H1 (cell line): ENCODE measurements at regions not wholly inside any gene's neighbourhood (a gene's known extent, or its start where the extent isn't known, plus 50 kb on each side); places are given as distances from the start of the nearest gene placed in this dataset.

Source experiments
- CTCF ChIA-PET: fragments of 300-600 bp; sonication (Branson Sonifier 250); formaldehyde crosslinking; loops from one replicate; lab custom pipeline; 2021; ENCODE audit not compliant: partially characterized antibody; lab: Charles Lee
- POLR2A ChIA-PET: fragments of 300-600 bp; sonication (Branson Sonifier 250); formaldehyde crosslinking; loops from one replicate; lab custom pipeline; 2021; ENCODE audit warnings: inconsistent platforms; ENCODE audit not compliant: partially characterized antibody; lab: Charles Lee
- DNase-seq, 2 experiments: peaks; one replicate each; pipeline versions ENCODE4 v3.0.0 to v3.0.0-alpha.2; 2010 to 2022; ENCODE audit warnings: low spot score in 2 of 2, low read depth in 1 of 2, mixed read lengths in 1 of 2
- FAIRE-seq: peaks from 2 replicates; lab custom pipeline; 2011; peaks lifted over from hg19 to GRCh38; lab: Jason Lieb, UNC
- H2AFZ ChIP-seq: 2 replicates; pipeline ENCODE4 v1.8.1; 2012; ENCODE audit warnings: low read length, inconsistent platforms
- H2AK5ac ChIP-seq: 2 replicates; pipeline ENCODE4 v1.6.1; 2013; ENCODE audit warnings: low read depth, low read length
- H2BK120ac ChIP-seq: replicated peaks from 2 replicates; pipeline ENCODE3; 2013; ENCODE audit warnings: low read depth, low read length, inconsistent platforms
- H2BK12ac ChIP-seq: 2 replicates; pipeline ENCODE4 v1.6.1; 2013; ENCODE audit warnings: low read depth, low read length
- H2BK15ac ChIP-seq: 2 replicates; pipeline ENCODE4 v1.6.1; 2013; ENCODE audit warnings: low read length
- H2BK20ac ChIP-seq: 2 replicates; pipeline ENCODE4 v1.6.1; 2013; ENCODE audit warnings: low read length
- H2BK5ac ChIP-seq: 2 replicates; pipeline ENCODE4 v1.6.1; 2013; ENCODE audit warnings: low read depth, low read length
- H3K14ac ChIP-seq: 2 replicates; pipeline ENCODE4 v1.6.1; 2013; ENCODE audit warnings: inconsistent platforms; ENCODE audit not compliant: insufficient read length
- H3K18ac ChIP-seq: 2 replicates; pipeline ENCODE4 v1.6.1; 2013; ENCODE audit warnings: low read length; ENCODE audit errors: extremely low read depth
- H3K23ac ChIP-seq: 2 replicates; pipeline ENCODE4 v1.6.1; 2013; ENCODE audit warnings: inconsistent platforms; ENCODE audit not compliant: insufficient read length
- H3K23me2 ChIP-seq: 2 replicates; pipeline ENCODE4 v1.6.1; 2013; ENCODE audit warnings: low read depth, low read length
- H3K27ac ChIP-seq: 2 replicates; pipeline ENCODE4 v1.6.1; 2011; ENCODE audit warnings: low read depth, low read length, inconsistent platforms
- H3K27me3 ChIP-seq, 4 experiments: replicated peaks in 1 of 4; 1 replicate in 1 of 4; 2 replicates in 3 of 4; pipeline versions ENCODE4 v1.6.1 to v1.8.1; 2011 to 2013; ENCODE audit warnings: low read length in 3 of 4, mild to moderate bottlenecking in 3 of 4, inconsistent platforms in 2 of 4, mixed read lengths in 2 of 4, moderate library complexity in 1 of 4; ENCODE audit not compliant: control insufficient read depth in 3 of 4, insufficient read depth in 3 of 4; ENCODE audit errors: extremely low read depth in 1 of 4
- H3K36me3 ChIP-seq, 4 experiments: 2 replicates each; pipeline versions ENCODE4 v1.6.1 to v1.8.1; 2011 to 2013; ENCODE audit warnings: mild to moderate bottlenecking in 4 of 4, low read length in 3 of 4, moderate library complexity in 2 of 4, control low read depth in 1 of 4, inconsistent platforms in 1 of 4; ENCODE audit not compliant: insufficient read depth in 4 of 4, control insufficient read depth in 2 of 4
- H3K4ac ChIP-seq: replicated peaks from 2 replicates; pipeline ENCODE3; 2013; ENCODE audit warnings: low read length, low read depth, mixed read lengths, inconsistent platforms; ENCODE audit not compliant: insufficient read length
- H3K4me1 ChIP-seq, 4 experiments: replicated peaks in 1 of 4; 1 replicate in 1 of 4; 2 replicates in 3 of 4; pipeline versions ENCODE4 v1.6.1 to v1.8.1; 2011 to 2013; ENCODE audit warnings: low read length in 3 of 4, inconsistent platforms in 2 of 4, mixed read lengths in 1 of 4; ENCODE audit not compliant: insufficient read depth in 4 of 4, control insufficient read depth in 3 of 4
- H3K4me2 ChIP-seq, 2 experiments: 2 replicates each; pipeline versions ENCODE4 v1.6.1 to v1.8.1; 2011 to 2013; ENCODE audit warnings: low read depth in 2 of 2, low read length in 2 of 2, control low read depth in 1 of 2, inconsistent platforms in 1 of 2, mild to moderate bottlenecking in 1 of 2; ENCODE audit not compliant: insufficient read depth in 1 of 2
- H3K4me3 ChIP-seq, 4 experiments: fragments of 200-600, 300-600 bp in 1 of 4; sonication (generic), shearing (Covaris generic), sonication (Bioruptor Twin) in 1 of 4; 2 replicates each; pipeline versions ENCODE4 v1.5.1 to v1.8.1; 2011 to 2016; ENCODE audit warnings: low read length in 4 of 4, low read depth in 3 of 4, control low read depth in 2 of 4, inconsistent platforms in 2 of 4, mild to moderate bottlenecking in 2 of 4, mixed read lengths in 1 of 4, moderate library complexity in 1 of 4; ENCODE audit not compliant: insufficient read depth in 2 of 4; ENCODE audit errors: extremely low read depth in 1 of 4
- H3K56ac ChIP-seq: replicated peaks from 2 replicates; pipeline ENCODE3; 2013; ENCODE audit warnings: low read depth, mild to moderate bottlenecking, mixed read lengths, low read length, inconsistent platforms; ENCODE audit not compliant: insufficient read length
- H3K79me1 ChIP-seq: 2 replicates; pipeline ENCODE4 v1.6.1; 2013; ENCODE audit warnings: low read depth, low read length, control low read depth
- H3K79me2 ChIP-seq, 2 experiments: 2 replicates each; pipeline versions ENCODE4 v1.6.1 to v1.8.1; 2012 to 2013; ENCODE audit warnings: low read length in 2 of 2, mild to moderate bottlenecking in 2 of 2, inconsistent platforms in 1 of 2; ENCODE audit not compliant: insufficient read depth in 2 of 2, control insufficient read depth in 1 of 2
- H3K9ac ChIP-seq, 4 experiments: replicated peaks in 1 of 4; 1 replicate in 1 of 4; 2 replicates in 3 of 4; pipeline versions ENCODE4 v1.6.1 to v1.8.1; 2011 to 2013; ENCODE audit warnings: low read depth in 3 of 4, low read length in 3 of 4, control low read depth in 2 of 4, mild to moderate bottlenecking in 2 of 4, moderate library complexity in 2 of 4, inconsistent platforms in 1 of 4; ENCODE audit errors: extremely low read depth in 1 of 4
- H3K9me3 ChIP-seq, 2 experiments: 2 replicates each; pipeline versions ENCODE4 v1.6.1 to v1.8.1; 2012 to 2013; ENCODE audit warnings: mild to moderate bottlenecking in 2 of 2, moderate library complexity in 2 of 2, control low read depth in 1 of 2, inconsistent platforms in 1 of 2, low read depth in 1 of 2, low read length in 1 of 2, mixed read lengths in 1 of 2; ENCODE audit not compliant: insufficient read depth in 2 of 2
- H4K20me1 ChIP-seq, 2 experiments: replicated peaks in 1 of 2; 2 replicates each; pipeline versions ENCODE3 to v1.8.1; 2011 to 2013; ENCODE audit warnings: inconsistent platforms in 2 of 2, low read length in 2 of 2, mild to moderate bottlenecking in 1 of 2; ENCODE audit not compliant: insufficient read depth in 2 of 2, control insufficient read depth in 1 of 2
- H4K5ac ChIP-seq: 2 replicates; pipeline ENCODE4 v1.6.1; 2013; ENCODE audit warnings: low read length, low read depth, mixed read lengths, inconsistent platforms; ENCODE audit not compliant: insufficient read length
- H4K8ac ChIP-seq: 2 replicates; pipeline ENCODE4 v1.8.0; 2013; ENCODE audit warnings: mild to moderate bottlenecking, moderate library complexity, low read length, inconsistent platforms; ENCODE audit not compliant: insufficient read depth; ENCODE audit errors: extremely low read depth
- H4K91ac ChIP-seq: replicated peaks from 2 replicates; pipeline ENCODE3; 2013; ENCODE audit warnings: low read length, mixed read lengths, inconsistent platforms; ENCODE audit not compliant: insufficient read length
- CBX5 ChIP-seq: fragments of 300-800, 300-1000 bp; sonication (generic); IDR thresholded peaks from 2 replicates; pipeline ENCODE4 v1.7.1; 2016; ENCODE audit warnings: antibody characterized with exemption, low read length, low read depth
- CHD2 ChIP-seq: IDR thresholded peaks from 2 replicates; pipeline ENCODE4 v1.6.1; 2012; ENCODE audit warnings: low read length, improper control_type of control experiment
- JUND ChIP-seq: IDR thresholded peaks from 2 replicates; pipeline ENCODE4 v1.6.1; 2011; ENCODE audit warnings: mild to moderate bottlenecking, improper control_type of control experiment, low read length
- KDM1A ChIP-seq: fragments of 200-600, 300-600 bp; sonication (generic); IDR thresholded peaks from 2 replicates; pipeline ENCODE4 v1.7.1; 2016; ENCODE audit warnings: mild to moderate bottlenecking, low read length, borderline replicate concordance
- NANOG ChIP-seq: IDR thresholded peaks from 2 replicates; pipeline ENCODE4 v1.6.1; 2011; ENCODE audit warnings: low read length, low read depth, mild to moderate bottlenecking, inconsistent platforms; ENCODE audit not compliant: insufficient read depth, poor library complexity, severe bottlenecking
- RBBP5 ChIP-seq: IDR thresholded peaks from 2 replicates; pipeline ENCODE4 v1.7.1; 2012; ENCODE audit warnings: low read depth, mild to moderate bottlenecking, inconsistent platforms, low read length, moderate library complexity, borderline replicate concordance
- SP4 ChIP-seq: IDR thresholded peaks from 2 replicates; pipeline ENCODE4 v1.6.1; 2012; ENCODE audit warnings: low read length, inconsistent platforms
- TAF1 ChIP-seq: IDR thresholded peaks from 2 replicates; pipeline ENCODE4 v1.6.1; 2011; ENCODE audit warnings: mild to moderate bottlenecking, low read depth, low read length
- TCF12 ChIP-seq: IDR thresholded peaks from 2 replicates; pipeline ENCODE4 v1.6.1; 2011; ENCODE audit warnings: low read depth, mild to moderate bottlenecking, low read length
- WGBS, 2 experiments: shearing (Covaris generic) in 1 of 2; methylation state at CpG; one replicate each; pipeline versions ENCODE4 v1.1.6 to v1.1.7; 2013 to 2015; ENCODE audit warnings: low lambda C conversion rate in 2 of 2, mixed read lengths in 2 of 2, inconsistent platforms in 1 of 2, low coverage in 1 of 2, missing lambda C conversion rate in 1 of 2; ENCODE audit not compliant: insufficient replicate concordance in 2 of 2, insufficient coverage in 1 of 2, insufficient read length in 1 of 2; ENCODE audit errors: extremely low coverage in 1 of 2, missing lambda C conversion rate in 1 of 2; 5-methylcytosine and 5-hydroxymethylcytosine counted together

- no peak overlapping the region for H2BK120ac ChIP-seq
- WGBS, 2 experiments, result 98% methylated on average over 5 of the region's 5 CpGs; no CpG with 5 or more reads in 1 of the 2 experiments
- H3K9ac ChIP-seq, result no peak overlapping the region
- no peak overlapping the region for H2BK15ac ChIP-seq
- no peaks in the 10 kb centered on the region for H3K23me2 ChIP-seq
- no peak overlapping the region for H2BK20ac ChIP-seq
- no peaks in the 10 kb centered on the region for H3K79me2 ChIP-seq
- no peaks in the 10 kb centered on the region for H3K79me1 ChIP-seq
- no peaks in the 10 kb centered on the region for H3K27me3 ChIP-seq
- no peak overlapping the region for H2BK5ac ChIP-seq
- DNase-seq, result no peak
- POLR2A ChIA-PET, result no interaction called here
- no peak overlapping the region for H3K4me3 ChIP-seq
- no peak overlapping the region for H4K5ac ChIP-seq
- H2AFZ ChIP-seq, result no peak overlapping the region
- H3K4ac ChIP-seq, result no peak overlapping the region
- H3K4me1 ChIP-seq, result no peaks in the 10 kb centered on the region
- no peak overlapping the region for H3K4me2 ChIP-seq
- no peak overlapping the region for H4K91ac ChIP-seq
- H4K20me1 ChIP-seq, result no peaks in the 10 kb centered on the region
- H3K14ac ChIP-seq, result no peak overlapping the region
- no peaks in the 10 kb centered on the region for H3K36me3 ChIP-seq
- H2BK12ac ChIP-seq, result no peak overlapping the region
- H3K56ac ChIP-seq, result no peak overlapping the region
- H3K23ac ChIP-seq, result no peak overlapping the region
- no peak overlapping the region for H3K27ac ChIP-seq
- H3K9me3 ChIP-seq, result 0 out of 4 replicates have a peak, but pooled peaks cover 0 to 2% of the 10 kb centered on the region in 2 experiments
- FAIRE-seq, result no peak
- CTCF ChIA-PET, result interaction anchor here (1.3 kb wide), 1 partner anchor 692 kb away, joined by 3 read pairs; no protein-coding TSS in a partner anchor
- H2AK5ac ChIP-seq, result no peak overlapping the region
- no peak overlapping the region for H3K18ac ChIP-seq
- H4K8ac ChIP-seq, result no peak overlapping the region
- TF ChIP-seq TAF1, result no peak
- TF ChIP-seq CHD2, result no peak
- no peak for TF ChIP-seq CBX5
- TF ChIP-seq NANOG, result no peak
- TF ChIP-seq RBBP5, result no peak
- no peak for TF ChIP-seq SP4
- no peak for TF ChIP-seq TCF12
- TF ChIP-seq KDM1A, result no peak
- TF ChIP-seq JUND, result no peak
- TF ChIP-seq, all 59 proteins: peak for 0
Observed at GRCh38 chr1:238499021-238499420, 608.3 kb upstream of the ZP4 start.
